HG03175 (cell line): ENCODE measurements at regions not wholly inside any gene's neighbourhood (a gene's known extent, or its start where the extent isn't known, plus 50 kb on each side); places are given as distances from the start of the nearest gene placed in this dataset.

Source experiments
- ATAC-seq: cut with Tn5 transposase; IDR thresholded peaks from one replicate; pipeline ENCODE4 v1.9.1; 2021; ENCODE audit warnings: mild to moderate bottlenecking, moderate library complexity; ENCODE audit not compliant: unreplicated experiment

DNA sequence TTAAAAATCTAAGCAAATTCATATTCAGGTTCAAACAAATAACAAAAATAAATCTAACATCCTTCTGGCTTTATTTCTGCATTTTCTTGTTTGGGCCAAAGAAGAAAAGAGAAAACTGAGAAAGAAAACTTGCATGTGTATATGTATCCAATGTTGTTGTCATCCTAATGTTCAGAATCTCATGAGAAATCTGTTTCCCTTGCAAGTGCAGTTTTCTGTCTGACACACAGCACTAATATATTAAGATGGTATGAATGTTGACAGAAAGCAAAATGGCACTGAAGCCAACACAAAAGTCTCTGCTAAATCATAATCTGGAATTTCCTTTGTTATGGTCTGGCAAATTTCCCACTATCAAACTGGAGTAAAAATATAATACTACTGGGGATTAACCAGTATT is 235.9 kb downstream of the HGF start:
- ATAC-seq: no peak

DNA sequence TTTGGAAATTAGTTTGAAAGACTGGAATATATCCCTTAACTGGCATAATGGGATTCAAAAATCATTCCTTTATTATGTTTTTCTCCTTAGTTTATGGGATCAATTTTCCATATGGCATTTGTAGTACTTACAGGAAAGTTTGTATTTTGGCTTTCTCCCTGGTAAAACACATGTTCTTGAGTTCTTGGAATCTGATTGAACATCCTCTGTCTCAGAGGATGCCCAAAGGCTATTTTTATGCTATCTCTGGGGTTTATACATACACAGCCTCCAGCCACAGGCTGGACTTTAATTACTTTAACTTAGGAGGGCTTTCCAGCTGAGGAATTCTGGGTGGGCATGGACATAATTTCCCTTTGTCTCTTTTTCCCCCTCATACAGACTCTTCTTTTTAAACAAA is 236.4 kb downstream of the HGF start:
- no peak for ATAC-seq

DNA sequence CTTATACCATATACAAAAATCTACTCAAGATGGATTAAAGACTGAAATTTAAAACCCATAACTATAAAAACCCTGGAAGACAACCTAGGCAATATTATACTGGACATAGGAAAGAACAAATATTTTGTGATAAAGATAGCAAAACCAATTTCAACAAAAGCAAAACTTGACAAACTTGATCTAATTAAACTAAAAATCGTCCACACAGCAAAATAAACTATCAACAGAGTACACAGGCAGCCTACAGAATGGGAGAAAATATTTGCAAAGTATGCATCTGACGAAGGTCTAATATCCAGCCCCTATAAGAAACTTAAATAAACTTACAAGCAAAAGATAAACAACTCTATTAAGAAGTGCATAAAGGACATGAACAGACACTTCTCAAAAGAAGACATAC is 240.1 kb downstream of the HGF start:
- no peak for ATAC-seq

DNA sequence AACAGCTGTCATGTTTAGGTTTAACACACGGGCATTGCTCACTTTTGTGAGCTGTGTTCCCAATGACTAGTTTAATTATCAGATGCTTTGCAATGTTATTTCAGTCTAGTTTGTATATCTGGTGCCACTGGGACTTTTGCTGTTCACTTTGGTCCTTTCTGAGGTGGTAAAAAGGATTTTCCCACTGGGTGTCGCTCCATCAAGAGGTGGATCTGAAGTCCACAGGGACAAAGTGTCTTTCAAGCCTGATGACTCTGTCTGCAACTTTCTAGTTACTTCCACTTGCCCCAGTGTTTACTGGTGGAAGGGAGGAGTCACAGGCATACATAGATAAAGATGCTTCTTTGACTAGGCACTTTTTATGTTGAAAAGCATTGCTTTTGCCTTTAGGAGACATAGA is 242.2 kb downstream of the HGF start:
- ATAC-seq: no peak

DNA sequence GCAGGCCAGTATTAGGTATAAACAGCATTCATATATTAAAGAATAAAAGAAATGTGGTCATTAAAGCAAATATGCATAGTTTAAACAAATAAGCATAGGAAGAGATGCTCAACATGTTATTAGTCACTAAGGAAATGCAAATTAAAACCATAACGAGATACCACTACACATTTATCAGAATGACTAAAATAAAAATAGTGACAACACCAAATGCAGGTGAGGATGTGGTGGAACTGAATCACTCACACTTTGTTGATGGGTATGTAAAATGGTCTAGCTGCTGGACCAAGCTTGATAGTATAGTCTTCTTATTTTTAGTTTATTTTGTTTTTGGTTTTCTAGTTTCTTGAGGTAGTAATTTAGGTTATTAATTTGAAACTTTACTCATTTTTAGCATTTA is 242.9 kb downstream of the HGF start:
- no peak for ATAC-seq

DNA sequence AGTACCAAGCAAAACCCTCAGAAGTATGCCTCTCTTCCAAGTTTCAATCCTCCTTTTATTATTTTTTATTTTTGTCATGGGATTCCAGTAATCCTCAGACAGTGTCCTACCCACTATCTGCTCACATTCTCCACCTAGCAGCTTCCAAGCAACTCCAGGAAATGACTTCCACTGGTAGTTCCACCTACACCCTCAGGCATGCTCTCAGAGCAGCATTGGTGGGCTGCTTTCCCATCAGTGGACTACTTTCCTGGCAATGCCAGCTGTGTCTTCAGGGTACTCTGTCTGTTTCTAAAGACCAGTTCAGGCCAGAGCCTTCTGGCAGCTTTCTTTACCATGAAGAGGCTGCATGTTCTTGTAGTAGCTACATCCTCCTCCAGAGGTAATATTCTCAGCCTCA is 244.0 kb downstream of the HGF start:
- no peak for ATAC-seq

DNA sequence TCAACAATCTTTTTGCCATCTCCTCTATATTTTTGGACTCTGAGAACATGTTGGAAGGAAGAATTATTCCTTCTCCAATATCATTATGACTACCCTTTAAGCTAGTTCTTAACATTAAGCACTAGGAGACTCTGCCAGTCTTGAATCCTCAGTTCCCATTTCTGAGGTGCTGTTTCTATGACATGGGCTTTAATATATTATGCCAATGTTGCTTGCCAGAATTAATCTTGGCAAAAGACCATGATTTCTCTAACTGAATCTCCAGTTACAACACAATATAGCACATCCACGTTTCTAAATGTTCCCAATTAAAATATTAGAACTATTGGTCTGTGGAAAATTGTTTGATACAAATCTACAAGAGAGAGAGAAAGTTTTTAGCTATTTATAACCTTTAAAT is 250.0 kb downstream of the HGF start:
- no peak for ATAC-seq

DNA sequence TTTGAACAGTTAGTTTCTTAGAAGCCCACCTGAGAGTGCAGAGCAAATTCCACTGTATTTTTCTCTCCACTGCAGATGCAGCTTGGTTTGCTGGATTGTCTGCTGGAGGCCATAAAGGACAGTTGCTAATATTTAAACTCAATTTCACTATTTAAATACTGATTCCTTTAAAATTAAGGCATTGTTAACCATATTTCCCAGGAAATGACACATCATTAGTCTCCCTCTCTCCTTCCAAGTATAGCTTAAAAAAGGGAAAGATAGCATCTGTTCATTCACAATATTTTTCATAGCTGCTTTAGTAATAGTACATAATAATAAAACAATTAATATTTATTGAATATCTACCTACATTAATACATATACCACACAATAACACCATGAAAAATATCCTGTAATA is 252.9 kb downstream of the HGF start:
- ATAC-seq: no peak

DNA sequence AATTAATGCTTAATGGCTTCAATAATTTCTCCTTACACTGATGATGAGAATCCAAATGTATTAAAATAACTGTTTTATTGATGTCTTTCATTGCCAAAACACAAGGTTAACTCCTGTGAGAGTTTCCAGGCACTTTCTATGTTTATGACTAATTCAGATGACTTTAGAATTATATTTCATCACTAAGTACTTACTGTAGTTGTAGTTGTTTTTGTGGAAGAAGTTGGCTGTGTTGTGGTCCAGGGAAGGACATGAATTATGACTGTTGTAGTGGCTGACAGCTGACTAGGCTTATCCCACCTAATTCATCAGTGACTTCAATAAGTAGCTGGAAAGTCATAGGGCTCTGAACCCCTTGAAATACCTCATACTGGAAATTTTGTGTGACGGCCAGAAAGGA is 254.8 kb downstream of the HGF start:
- ATAC-seq: no peak

DNA sequence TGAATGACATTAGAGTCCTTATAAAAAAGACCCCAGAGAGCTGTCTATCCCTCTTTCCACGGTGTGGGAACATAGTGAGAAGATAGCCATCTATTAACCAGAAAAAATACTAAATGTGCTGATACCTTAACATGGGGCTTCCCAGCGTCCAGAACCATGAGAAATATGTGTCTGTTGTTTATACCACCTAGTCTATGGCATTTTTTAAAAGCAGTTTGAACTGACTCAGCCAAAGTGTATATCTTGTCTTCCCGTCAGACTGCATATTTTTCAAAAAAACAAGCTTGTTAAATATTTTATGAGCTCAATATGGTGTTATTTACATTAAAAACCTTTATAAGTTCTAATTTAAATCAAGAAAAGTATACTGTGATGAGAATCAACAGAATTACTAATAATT is 255.3 kb downstream of the HGF start:
- ATAC-seq: no peak

DNA sequence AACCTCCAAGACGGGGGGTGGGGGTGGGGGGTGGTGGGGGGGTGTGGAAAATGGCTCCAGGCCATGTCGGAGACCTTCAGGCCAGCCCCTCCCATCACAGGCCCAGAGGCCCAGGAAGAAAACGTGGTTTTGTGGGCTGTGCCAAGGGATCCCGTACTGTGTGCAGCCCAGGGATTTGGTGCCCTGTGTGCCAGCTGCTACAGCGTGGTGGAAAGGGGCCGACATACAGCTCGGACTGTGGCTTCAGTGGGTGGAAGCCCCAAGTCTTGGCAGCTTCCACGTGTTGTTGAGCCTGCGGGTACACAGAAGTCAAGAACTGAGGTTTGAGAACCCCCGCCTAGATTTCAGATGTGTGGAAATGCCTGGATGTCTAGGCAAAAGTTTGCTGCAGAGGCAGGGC is 259.7 kb downstream of the HGF start:
- ATAC-seq: no peak

DNA sequence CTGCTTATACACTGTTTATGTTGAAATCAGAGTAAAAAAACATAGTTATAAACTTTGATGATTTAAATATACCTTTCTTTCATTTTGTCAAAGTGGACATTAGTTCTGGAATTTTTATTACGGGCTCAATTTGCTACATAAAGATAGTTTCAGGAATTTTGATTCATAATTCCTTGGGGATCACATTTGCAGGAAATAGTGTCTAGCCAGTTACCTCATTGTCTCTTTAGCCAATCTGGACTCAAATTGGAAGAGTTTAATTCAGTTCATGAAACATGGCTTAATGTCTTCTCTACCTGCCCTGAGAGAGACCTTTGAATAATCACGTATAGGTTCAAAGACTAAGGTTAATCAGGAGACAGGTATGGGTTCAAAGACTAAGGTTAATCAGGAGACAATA is 262.6 kb downstream of the HGF start:
- no peak for ATAC-seq

DNA sequence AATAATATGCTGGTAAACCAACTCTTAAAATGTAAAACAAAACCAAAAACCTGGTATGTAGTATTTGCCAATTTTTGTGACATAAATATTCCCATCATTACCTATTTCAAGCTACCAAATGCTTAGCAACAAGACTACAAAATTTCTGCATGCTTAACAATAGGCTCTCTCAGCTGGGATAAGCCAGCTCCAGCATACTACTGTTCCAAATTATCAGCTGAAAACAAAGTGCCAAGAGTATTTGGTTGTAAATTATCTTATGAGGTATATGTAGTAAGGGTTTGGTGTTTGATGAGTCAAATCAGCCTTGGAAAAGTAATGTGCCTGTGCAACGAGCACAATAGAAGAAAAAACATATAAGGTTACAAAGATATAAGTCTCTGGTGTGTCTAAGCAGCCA is 263.2 kb downstream of the HGF start:
- no peak for ATAC-seq

DNA sequence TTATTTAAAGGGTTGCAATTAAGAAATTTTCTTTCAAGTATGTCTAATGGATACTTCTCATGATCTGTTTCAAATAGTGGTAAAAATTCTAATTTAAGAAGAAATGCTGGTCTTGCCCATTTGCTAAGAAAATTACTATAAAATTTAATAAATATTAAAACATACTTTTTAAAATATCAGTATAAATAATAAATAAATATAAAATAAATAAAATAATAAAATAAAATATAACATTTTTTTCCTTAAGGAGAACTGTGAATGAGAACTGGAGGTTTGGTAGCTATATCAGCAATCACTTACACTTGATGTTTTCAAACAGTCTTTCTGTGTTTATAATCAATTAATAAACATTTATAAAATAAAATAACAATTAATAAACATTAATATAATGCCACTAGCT is 266.1 kb downstream of the HGF start:
- ATAC-seq: no peak

DNA sequence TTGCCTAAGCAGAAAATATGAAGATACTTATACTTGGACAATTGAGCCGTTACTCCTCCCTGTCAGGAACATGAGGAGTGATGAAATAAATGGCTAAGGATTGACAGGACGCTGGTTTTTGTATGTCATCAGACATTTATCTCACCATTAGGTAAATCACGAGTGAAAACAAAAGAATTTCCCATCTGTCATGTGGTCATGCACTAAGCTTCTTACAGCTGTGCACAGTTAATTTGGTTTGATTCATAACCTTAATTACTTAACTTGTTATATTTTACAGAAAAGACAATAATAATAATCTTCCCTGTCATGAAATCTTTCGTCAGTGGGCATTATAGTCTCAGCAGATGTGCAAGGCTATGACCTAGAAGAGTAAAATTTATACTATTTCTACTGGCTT is 266.5 kb downstream of the HGF start:
- no peak for ATAC-seq

DNA sequence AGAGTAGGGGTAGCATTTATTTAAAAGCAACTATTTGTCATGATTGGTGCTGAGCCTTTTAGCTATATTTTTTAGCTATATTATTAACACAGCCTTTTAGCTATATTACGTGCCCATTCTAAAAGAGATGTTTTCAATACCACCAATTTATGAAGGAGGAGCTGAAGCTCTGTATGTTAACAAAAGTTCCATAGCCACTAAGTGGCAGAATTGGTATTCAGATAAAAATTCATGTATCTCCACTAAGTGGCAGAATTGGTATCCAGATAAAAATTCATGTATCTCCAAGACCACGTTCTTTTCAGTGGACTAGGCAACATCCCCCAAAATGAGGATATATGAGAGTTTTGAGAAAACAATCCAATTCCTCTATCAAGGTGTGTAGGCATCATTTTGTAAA is 268.6 kb downstream of the HGF start:
- no peak for ATAC-seq

DNA sequence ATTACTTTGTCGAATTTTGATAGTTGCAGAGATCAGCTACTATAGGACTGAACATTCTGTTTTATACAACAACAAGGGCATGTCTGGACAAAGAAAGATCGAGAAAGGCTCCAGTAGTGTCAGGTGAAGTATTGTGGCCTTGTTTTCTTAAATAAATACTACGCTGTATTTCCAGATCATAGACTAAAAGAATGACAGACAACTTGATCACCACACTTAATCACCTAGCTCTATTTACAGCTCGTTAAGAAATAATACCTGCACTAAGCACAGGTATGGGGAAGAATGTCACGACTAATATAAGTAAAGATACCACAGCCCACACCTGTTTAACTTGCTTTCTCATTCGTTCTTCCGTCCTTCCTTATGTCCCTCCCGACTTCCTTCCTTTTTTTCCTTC is 269.2 kb downstream of the HGF start:
- no peak for ATAC-seq

DNA sequence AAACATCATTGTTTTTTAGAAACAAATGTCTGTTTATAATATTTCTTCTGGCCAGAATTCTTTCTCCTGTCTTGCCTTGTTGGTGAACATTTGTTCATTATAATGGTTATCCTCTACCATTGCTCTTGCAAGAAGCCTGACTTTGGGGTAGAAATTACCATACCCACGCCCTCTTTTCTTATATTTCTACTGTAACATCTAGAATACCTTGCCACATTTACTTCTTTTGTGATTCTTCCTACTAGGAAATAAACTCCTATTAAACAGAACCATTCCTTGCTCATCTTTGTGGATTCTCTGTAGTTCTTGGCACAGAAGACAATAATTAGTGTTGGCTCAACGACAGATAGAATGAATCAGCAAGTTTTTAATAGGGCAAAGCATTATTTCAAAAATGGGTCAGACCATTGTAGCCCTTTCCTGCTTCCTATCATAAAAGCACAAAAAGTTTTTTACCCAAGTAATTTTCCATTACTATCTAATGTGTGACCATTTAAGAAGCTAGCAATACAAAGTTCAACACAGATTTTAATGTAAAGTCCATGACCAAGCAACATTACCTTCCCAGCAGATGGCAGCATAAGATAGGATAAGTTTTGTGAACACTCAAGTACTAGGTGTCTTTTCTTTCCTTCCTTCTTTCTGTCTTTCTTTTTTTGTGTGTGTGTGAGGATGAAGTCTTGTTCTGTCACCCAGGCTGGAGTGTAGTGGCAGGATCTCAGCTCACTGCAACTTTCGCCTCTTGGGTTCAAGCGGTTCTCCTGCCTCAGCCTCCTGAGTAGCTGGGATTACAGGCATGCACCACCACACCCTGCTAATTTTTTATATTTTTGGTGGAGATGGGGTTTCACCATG is 270.4 kb downstream of the HGF start:
- no peak for ATAC-seq

DNA sequence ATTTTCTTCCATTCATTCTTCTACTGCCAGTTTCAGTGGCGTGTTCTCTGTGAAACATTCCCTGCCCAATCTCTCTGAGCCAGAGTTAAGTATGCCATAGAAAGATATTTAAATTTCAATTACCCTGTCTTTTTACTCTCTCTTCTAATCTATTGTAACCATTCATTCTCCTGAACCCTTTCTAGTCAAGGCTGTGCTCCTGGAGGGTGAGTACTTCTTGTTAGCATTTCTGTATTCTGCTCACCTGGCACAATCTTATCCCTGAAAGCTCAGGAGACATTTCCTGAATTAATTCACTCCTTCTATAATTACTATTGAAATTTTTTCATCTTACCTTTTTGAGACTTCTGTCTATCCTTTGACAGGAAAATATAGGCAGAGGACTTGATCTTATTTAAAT is 271.7 kb downstream of the HGF start:
- ATAC-seq: no peak

DNA sequence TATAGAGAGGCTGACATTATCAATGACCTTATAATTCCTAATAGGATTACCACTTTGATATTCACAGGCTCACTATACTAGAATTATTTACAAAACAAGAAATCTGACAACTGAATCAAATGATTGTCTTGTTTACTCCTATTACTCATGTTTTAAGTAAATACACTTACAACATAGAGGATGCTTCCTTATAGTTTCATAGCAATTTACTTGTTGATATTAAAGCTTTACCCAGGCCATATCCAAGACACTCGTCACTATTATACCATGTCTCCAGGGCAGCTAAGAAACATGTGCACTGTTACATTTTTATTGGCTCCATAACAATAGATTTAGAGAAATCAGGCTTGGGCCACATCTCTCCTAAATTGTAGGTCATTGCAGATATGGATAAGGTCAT is 276.9 kb downstream of the HGF start:
- ATAC-seq: no peak

DNA sequence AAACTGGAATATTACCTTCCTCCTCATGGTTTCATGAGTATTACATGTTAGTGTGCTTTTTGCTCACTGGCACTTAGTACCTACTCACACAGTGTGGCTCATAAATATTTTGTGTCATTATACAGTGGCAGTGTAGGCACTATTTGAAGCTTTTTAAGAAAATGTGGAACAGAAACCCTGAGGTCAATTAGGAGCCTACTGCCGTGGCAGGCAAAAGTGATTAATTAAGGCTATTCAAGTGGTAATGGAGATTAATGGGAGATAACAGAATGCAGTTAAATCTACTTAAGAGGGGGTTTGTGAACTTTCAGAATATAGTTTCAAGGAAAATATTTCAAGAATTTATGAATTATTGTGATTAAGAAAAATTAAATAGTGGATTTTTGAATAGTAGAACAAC is 277.6 kb downstream of the HGF start:
- no peak for ATAC-seq

DNA sequence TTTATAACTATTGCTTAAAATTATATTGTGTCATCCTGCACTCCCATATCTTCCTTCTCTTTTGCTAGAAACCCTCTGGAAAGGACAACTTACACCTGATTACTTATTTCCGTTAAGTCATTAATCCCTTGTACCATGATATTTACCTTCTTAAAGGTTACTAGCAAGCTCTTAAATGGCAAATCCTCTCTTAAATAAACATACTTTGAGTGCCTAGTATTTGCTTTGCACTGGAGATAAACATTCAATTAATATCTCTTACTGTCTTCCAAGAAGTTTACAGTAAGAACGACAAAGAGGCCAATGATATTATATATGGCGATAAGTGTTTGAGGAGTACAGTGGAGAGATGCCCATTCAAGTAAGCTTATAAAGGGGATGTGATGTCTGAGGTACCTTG is 278.3 kb downstream of the HGF start:
- no peak for ATAC-seq

DNA sequence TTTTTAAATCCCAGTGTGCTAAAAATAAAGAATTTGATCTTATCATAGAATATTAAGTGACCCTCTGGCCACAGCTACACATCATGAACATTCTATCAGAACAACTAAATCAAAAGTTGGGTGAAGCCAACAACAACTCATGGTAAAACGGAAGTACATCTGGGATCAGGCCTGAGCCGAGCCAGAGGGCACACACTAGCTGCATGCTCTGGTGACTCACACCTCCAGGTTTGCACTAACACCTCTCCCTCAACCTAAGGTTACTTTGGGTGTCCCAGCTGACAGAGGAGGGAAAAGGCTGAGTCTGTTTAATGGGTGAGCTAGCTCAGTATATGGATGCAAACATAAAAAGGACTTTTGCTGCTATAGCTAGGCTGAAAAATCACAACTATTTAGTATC is 281.6 kb downstream of the HGF start:
- ATAC-seq: no peak
